Activated naive CD4-positive, alpha-beta T cell treated with anti-CD3 and anti-CD28 coated beads, Interleukin-2, amount 50 U/mL, for 24 hours (primary cell): ENCODE measurements at regions not wholly inside any gene's neighbourhood (a gene's known extent, or its start where the extent isn't known, plus 50 kb on each side); places are given as distances from the start of the nearest gene placed in this dataset.

Source experiments
- H3K27ac Mint-ChIP-seq: one replicate; pipeline ENCODE4 v1.8.0; 2021; ENCODE audit warnings: mild to moderate bottlenecking, mixed read lengths
- H3K27me3 Mint-ChIP-seq: one replicate; pipeline ENCODE4 v1.8.0; 2021; ENCODE audit warnings: mixed read lengths
- H3K36me3 Mint-ChIP-seq: one replicate; pipeline ENCODE4 v1.8.0; 2021; ENCODE audit warnings: mixed read lengths
- H3K4me1 Mint-ChIP-seq: one replicate; pipeline ENCODE4 v1.8.0; 2021; ENCODE audit warnings: mixed read lengths
- H3K4me3 Mint-ChIP-seq: one replicate; pipeline ENCODE4 v1.8.0; 2021; ENCODE audit warnings: mild to moderate bottlenecking, mixed read lengths
- H3K9me3 Mint-ChIP-seq: one replicate; pipeline ENCODE4 v1.8.0; 2021; ENCODE audit warnings: mixed read lengths

GRCh38 chr1:209506101-209506500, 77.4 kb upstream of the CAMK1G start:
- Mint-ChIP-seq H3K36me3 (no peaks in the 10 kb centered on the region), H3K27ac (no peak overlapping the region), H3K27me3 (peaks cover 8% of the 10 kb centered on the region), H3K9me3 (peaks cover 3% of the 10 kb centered on the region), H3K4me1 (no peaks in the 10 kb centered on the region), H3K4me3 (no peak overlapping the region)

DNA sequence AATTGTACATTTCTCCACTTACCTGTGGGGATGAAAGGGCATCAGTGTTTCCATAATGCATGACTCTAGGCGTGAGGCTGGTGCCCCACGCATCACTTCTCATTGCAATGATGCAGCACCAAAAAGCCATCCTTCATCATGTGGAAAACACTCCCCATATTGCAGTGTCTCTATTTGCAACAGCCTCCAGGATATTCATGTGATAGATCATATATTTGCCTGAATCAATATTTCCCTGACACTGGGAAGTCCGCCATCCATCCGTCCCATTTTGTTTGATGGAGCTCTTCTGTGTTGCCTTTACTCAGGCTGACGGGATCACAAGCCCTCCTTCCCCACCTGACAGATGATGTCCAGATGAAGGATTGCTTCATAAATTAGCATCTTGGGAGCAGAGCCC, 74.5 kb upstream of the CAMK1G start:
- Mint-ChIP-seq H3K27ac (no peak overlapping the region), H3K36me3 (no peaks in the 10 kb centered on the region), H3K9me3 (no peaks in the 10 kb centered on the region), H3K27me3 (peaks cover 7% of the 10 kb centered on the region), H3K4me1 (no peaks in the 10 kb centered on the region), H3K4me3 (no peak overlapping the region)

DNA sequence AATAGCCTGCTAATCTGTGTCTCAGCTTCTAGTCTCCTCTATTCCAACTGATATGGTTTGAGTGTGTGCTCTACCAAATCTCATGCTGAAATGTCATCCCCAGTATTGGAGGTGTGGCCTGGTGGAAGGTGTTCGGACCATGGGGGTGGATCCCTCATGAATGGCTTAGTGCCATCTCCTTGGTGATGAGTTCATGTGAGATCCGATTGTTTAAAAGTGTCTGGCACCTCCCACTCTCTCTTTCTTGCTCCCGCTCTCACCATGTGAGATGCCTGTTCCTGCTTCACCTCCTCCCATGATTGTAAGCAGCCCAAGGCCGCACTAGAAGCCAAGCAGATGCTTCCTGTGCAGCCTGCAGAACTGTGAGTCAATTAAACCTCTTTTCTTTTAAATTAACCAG, 73.5 kb upstream of the CAMK1G start:
- H3K27me3 Mint-ChIP-seq: peaks cover 5% of the 10 kb centered on the region
- no peaks in the 10 kb centered on the region for H3K9me3 Mint-ChIP-seq
- no peaks in the 10 kb centered on the region for H3K36me3 Mint-ChIP-seq
- H3K4me3 Mint-ChIP-seq: no peak overlapping the region
- H3K4me1 Mint-ChIP-seq: no peaks in the 10 kb centered on the region
- no peak overlapping the region for H3K27ac Mint-ChIP-seq

DNA sequence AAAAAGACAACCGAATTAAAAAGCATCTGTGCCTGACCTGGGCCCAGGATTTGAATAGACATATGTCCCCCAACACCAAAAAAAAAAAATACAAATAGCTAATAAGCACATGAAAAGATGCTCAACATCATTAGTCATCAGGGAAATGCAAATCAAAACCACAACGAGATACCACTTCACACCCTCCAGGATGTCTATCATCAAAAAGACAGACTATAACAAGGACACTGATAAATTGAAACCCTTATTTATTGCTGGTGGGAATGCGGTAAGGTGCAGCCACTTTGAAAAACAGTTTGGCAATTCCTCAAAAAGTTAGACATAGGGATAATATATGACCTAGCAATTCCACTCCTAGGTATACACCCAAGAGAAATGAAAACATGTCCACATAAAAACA, 72.3 kb upstream of the CAMK1G start:
- no peak overlapping the region for H3K27ac Mint-ChIP-seq
- H3K27me3 Mint-ChIP-seq: peaks cover 9% of the 10 kb centered on the region
- H3K4me3 Mint-ChIP-seq: no peak overlapping the region
- no peaks in the 10 kb centered on the region for H3K36me3 Mint-ChIP-seq
- H3K9me3 Mint-ChIP-seq: no peaks in the 10 kb centered on the region
- H3K4me1 Mint-ChIP-seq: no peaks in the 10 kb centered on the region

DNA sequence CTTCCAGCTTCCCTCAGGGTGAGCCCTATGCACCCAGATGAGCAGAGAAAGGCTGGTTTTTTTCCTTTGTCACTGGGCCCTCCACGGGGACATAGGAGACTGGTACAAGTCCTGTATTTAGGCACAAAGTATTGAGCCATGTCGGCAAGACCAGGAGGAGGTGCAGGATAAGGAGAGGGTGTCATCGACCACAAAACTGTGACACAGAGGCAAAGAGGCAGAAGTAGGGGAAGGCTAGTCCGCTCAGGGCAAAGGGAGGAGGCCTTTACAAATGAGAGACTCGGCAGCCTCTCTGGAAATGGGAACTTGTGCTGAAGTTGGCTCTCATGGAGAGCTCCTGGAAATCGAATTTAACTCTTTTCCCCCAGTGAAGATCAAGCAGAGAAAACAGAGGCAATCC, 70.7 kb upstream of the CAMK1G start:
- Mint-ChIP-seq H3K4me3 (no peak overlapping the region), H3K27me3 (peaks cover 8% of the 10 kb centered on the region), H3K4me1 (no peaks in the 10 kb centered on the region), H3K36me3 (no peaks in the 10 kb centered on the region), H3K9me3 (no peaks in the 10 kb centered on the region), H3K27ac (no peak overlapping the region)

- Mint-ChIP-seq H3K4me3 (no peak overlapping the region), H3K4me1 (no peaks in the 10 kb centered on the region), H3K27me3 (peaks cover 8% of the 10 kb centered on the region), H3K36me3 (no peaks in the 10 kb centered on the region), H3K27ac (no peak overlapping the region), H3K9me3 (no peaks in the 10 kb centered on the region)
Observed at GRCh38 chr1:209513226-209513625, 70.3 kb upstream of the CAMK1G start.

DNA sequence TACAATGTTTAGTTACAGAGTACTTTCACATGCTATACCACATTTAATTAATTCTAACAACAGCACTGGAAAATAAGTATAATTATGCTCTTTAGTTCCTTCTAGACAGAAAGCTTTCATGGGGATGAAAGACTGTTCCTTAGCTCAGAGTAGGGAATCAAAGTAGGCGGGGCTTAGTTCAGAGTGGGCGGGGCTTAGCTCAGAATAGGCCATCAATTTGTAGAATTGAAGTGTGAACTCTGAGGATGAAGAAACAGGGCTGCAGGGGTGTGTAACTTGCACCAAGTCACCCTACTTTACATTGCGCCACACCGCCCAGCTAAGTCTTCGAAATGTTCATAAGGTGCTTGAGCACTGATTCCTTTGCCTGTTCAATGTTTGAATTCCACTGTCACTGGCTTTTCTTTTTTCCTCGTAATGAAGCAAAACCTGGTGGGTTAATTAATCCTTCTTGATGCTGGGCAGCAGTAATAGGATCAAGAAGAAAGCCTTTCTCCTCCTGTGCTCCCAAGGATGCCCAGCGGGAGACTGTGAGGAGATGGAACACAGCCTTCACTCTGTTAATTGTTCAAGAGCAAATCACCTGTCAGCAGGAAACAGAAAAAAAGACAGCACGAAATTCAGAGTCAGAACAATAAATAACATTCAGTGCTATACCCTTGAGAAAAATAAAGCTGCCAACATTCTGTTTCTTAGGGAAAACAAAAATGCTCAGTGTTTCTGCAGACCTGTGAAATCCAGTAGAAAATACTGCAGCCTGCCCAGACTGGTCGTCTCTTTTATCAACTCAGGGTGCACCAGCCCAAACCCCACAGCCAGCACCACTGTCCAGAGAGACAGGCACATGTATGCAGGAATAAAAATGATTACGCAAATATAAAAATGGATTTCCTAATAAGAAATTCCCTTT, 66.5 kb upstream of the CAMK1G start:
- H3K36me3 Mint-ChIP-seq: no peaks in the 10 kb centered on the region
- H3K4me1 Mint-ChIP-seq: no peaks in the 10 kb centered on the region
- H3K4me3 Mint-ChIP-seq: no peak overlapping the region
- peaks cover 10% of the 10 kb centered on the region for H3K27me3 Mint-ChIP-seq
- H3K27ac Mint-ChIP-seq: no peak overlapping the region
- H3K9me3 Mint-ChIP-seq: peaks cover 4% of the 10 kb centered on the region

- Mint-ChIP-seq H3K4me1 (no peaks in the 10 kb centered on the region), H3K9me3 (peaks cover 4% of the 10 kb centered on the region), H3K36me3 (no peaks in the 10 kb centered on the region), H3K4me3 (no peak overlapping the region), H3K27me3 (peaks cover 10% of the 10 kb centered on the region), H3K27ac (no peak overlapping the region)
Observed at GRCh38 chr1:209517681-209518050, 65.8 kb upstream of the CAMK1G start.

- Mint-ChIP-seq H3K27ac (no peak overlapping the region), H3K4me1 (no peaks in the 10 kb centered on the region), H3K36me3 (no peaks in the 10 kb centered on the region), H3K4me3 (no peak overlapping the region), H3K9me3 (peaks cover 4% of the 10 kb centered on the region), H3K27me3 (peaks cover 10% of the 10 kb centered on the region)
Observed at GRCh38 chr1:209519786-209520185, 63.7 kb upstream of the CAMK1G start.

DNA sequence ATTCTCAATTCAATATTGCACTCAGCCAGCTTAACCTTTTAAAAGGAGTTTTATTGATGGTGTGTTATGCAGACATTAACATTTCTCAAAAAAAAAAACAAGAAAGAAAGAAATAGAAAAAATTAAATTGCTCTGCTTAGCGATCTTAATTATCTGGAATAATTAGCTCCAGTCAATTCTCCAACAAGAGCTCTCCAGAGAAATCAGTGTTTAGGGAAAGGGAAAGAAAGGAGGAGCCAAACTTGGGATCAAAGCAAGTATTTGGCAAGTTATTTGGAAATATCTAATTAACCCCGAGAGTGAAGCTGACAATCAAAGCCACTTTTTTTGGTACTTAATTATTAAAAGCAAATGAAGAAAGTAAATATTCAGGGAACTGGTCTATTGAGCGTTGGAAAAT, 60.7 kb upstream of the CAMK1G start:
- H3K4me3 Mint-ChIP-seq: no peak overlapping the region
- H3K36me3 Mint-ChIP-seq: no peaks in the 10 kb centered on the region
- peaks cover 3% of the 10 kb centered on the region for H3K27me3 Mint-ChIP-seq
- H3K9me3 Mint-ChIP-seq: peaks cover 4% of the 10 kb centered on the region
- H3K27ac Mint-ChIP-seq: no peak overlapping the region
- no peaks in the 10 kb centered on the region for H3K4me1 Mint-ChIP-seq

DNA sequence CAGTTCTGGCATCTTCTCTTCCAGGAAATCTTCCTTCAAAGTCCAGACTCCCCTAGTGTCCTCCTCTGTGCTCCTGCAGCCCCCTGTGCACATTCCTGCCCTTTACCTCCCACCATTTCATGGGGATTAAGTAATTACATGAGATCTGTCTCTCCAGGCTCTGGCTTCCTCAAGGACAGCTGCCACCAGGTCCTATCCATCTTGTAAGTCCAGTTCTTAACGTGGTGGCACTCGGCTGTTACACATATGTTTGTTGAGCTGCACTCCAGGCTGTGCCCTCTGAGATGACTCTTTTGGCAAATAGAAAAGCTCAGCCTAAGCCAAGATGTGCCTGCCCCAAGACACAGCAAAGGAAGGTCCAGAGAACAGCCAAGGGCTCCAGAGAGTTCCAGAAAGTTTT, 57.4 kb upstream of the CAMK1G start:
- H3K9me3 Mint-ChIP-seq: no peaks in the 10 kb centered on the region
- no peaks in the 10 kb centered on the region for H3K4me1 Mint-ChIP-seq
- H3K27ac Mint-ChIP-seq: no peak overlapping the region
- peaks cover 1% of the 10 kb centered on the region for H3K27me3 Mint-ChIP-seq
- no peaks in the 10 kb centered on the region for H3K36me3 Mint-ChIP-seq
- H3K4me3 Mint-ChIP-seq: no peak overlapping the region

GRCh38 chr1:209527372-209527771, 56.1 kb upstream of the CAMK1G start:
- Mint-ChIP-seq H3K9me3 (no peaks in the 10 kb centered on the region), H3K36me3 (no peaks in the 10 kb centered on the region), H3K4me3 (no peak overlapping the region), H3K27me3 (peaks cover 3% of the 10 kb centered on the region), H3K4me1 (no peaks in the 10 kb centered on the region), H3K27ac (no peak overlapping the region)

GRCh38 chr1:209527993-209528717, 55.4 kb upstream of the CAMK1G start:
- no peak overlapping the region for H3K27ac Mint-ChIP-seq
- H3K36me3 Mint-ChIP-seq: no peaks in the 10 kb centered on the region
- H3K4me1 Mint-ChIP-seq: no peaks in the 10 kb centered on the region
- no peaks in the 10 kb centered on the region for H3K9me3 Mint-ChIP-seq
- peaks cover 3% of the 10 kb centered on the region for H3K27me3 Mint-ChIP-seq
- H3K4me3 Mint-ChIP-seq: no peak overlapping the region

GRCh38 chr1:209529233-209529632, 54.3 kb upstream of the CAMK1G start:
- Mint-ChIP-seq H3K27ac (no peak overlapping the region), H3K4me1 (no peaks in the 10 kb centered on the region), H3K4me3 (no peak overlapping the region), H3K36me3 (no peaks in the 10 kb centered on the region), H3K27me3 (peaks cover 3% of the 10 kb centered on the region), H3K9me3 (no peaks in the 10 kb centered on the region)

DNA sequence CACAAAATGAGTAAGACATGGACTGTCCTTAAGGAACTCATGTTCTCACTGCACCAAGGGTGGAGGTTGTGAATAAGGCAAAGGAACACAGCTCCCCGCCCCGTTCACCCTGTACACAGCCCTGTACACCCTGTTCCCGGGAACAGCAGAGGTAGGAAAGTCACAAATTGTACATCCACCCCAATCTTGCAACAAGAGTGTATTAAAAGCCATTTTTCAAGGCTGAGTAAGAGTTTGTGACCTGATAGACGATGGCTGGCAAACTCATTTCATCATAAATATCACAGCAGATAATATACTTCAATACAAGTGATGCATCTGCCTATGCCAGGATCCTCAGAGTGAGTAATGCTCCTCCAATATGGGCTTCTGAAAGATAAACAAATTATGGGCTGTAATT, 52.5 kb upstream of the CAMK1G start:
- Mint-ChIP-seq H3K27me3 (peaks cover 7% of the 10 kb centered on the region), H3K36me3 (no peaks in the 10 kb centered on the region), H3K27ac (no peak overlapping the region), H3K9me3 (no peaks in the 10 kb centered on the region), H3K4me3 (no peak overlapping the region), H3K4me1 (no peaks in the 10 kb centered on the region)

GRCh38 chr1:209531549-209531948, 52.0 kb upstream of the CAMK1G start:
- Mint-ChIP-seq H3K27ac (no peak overlapping the region), H3K36me3 (no peaks in the 10 kb centered on the region), H3K4me1 (no peaks in the 10 kb centered on the region), H3K27me3 (peaks cover 7% of the 10 kb centered on the region), H3K9me3 (no peaks in the 10 kb centered on the region), H3K4me3 (no peak overlapping the region)
